Activated naive CD8-positive, alpha-beta T cell treated with anti-CD3 and anti-CD28 coated beads for 36 hours (primary cell): ENCODE measurements at regions not wholly inside any gene's neighbourhood (a gene's known extent, or its start where the extent isn't known, plus 50 kb on each side); places are given as distances from the start of the nearest gene placed in this dataset.

Experiments
- DNase-seq: peaks from one replicate; pipeline ENCODE4 v3.0.0; 2021
- H3K27ac Mint-ChIP-seq: one replicate; pipeline ENCODE4 v1.8.0; 2022; ENCODE audit warnings: mild to moderate bottlenecking, moderate library complexity, mixed read lengths
- H3K27me3 Mint-ChIP-seq: one replicate; pipeline ENCODE4 v1.8.0; 2022; ENCODE audit warnings: mild to moderate bottlenecking, mixed read lengths
- H3K36me3 Mint-ChIP-seq: one replicate; pipeline ENCODE4 v1.8.0; 2021; ENCODE audit warnings: mild to moderate bottlenecking, mixed read lengths
- H3K4me1 Mint-ChIP-seq: one replicate; pipeline ENCODE4 v1.8.0; 2021; ENCODE audit warnings: mixed read lengths
- H3K4me3 Mint-ChIP-seq: one replicate; pipeline ENCODE4 v1.8.0; 2022; ENCODE audit warnings: mild to moderate bottlenecking, moderate library complexity, mixed read lengths
- H3K9me3 Mint-ChIP-seq: one replicate; pipeline ENCODE4 v1.8.0; 2022; ENCODE audit warnings: mixed read lengths

DNA sequence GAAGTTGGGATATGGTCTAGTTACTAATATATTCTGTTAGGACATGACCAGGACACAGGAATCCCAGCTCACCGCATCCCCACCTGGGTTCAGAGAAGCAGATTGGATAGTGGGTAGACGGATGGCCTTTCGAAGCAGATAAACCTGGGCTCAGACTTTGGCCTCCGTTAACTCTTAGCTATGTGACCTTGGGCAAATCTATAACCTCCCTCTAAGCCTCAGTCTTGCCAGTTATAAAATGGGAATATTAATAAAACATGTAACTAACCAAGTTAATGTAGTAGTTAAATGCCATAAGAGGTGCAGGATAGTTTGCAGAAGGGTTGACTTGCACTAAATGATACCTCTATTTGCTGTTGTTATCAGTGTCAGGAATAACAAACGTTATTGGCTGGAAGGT lies 127.6 kb upstream of the JCAD start:
- H3K4me3 Mint-ChIP-seq: no peak overlapping the region

DNA sequence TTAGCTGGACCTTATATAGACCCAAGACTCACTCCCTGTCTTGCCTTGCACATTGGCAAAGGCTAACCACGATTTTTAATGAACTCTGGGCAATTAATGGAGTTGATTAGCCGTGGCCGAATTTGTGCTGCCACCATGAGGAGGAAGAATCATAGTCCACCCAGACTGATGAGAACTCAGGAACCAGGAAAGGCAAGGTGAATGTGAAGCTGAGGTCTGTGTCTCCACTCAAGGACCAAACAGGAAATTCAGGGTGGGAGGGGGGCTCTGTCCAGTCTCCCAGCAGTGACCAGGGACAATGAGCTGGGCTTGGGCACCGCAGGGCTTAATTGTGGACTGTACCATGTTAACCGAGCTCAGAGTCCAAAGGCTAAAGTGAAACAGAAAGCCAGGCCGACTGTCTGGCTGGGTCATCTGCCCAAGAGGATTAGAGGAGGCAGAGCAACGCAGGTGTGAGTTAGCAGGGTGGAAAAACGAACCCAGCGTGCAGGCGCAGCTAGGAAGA lies 127.0 kb upstream of the JCAD start:
- no peak overlapping the region for H3K4me3 Mint-ChIP-seq
- H3K36me3 Mint-ChIP-seq: no peaks in the 10 kb centered on the region
- H3K27me3 Mint-ChIP-seq: peaks cover 3% of the 10 kb centered on the region
- no peak overlapping the region for H3K27ac Mint-ChIP-seq
- no peak for DNase-seq
- H3K9me3 Mint-ChIP-seq: no peaks in the 10 kb centered on the region
- no peaks in the 10 kb centered on the region for H3K4me1 Mint-ChIP-seq

More for the DNA sequence above, 127.6 kb upstream of the JCAD start:
- no peaks in the 10 kb centered on the region for H3K9me3 Mint-ChIP-seq
- peaks cover 3% of the 10 kb centered on the region for H3K27me3 Mint-ChIP-seq
- no peaks in the 10 kb centered on the region for H3K4me1 Mint-ChIP-seq
- no peak overlapping the region for H3K27ac Mint-ChIP-seq
- DNase-seq: no peak
- H3K36me3 Mint-ChIP-seq: no peaks in the 10 kb centered on the region

DNA sequence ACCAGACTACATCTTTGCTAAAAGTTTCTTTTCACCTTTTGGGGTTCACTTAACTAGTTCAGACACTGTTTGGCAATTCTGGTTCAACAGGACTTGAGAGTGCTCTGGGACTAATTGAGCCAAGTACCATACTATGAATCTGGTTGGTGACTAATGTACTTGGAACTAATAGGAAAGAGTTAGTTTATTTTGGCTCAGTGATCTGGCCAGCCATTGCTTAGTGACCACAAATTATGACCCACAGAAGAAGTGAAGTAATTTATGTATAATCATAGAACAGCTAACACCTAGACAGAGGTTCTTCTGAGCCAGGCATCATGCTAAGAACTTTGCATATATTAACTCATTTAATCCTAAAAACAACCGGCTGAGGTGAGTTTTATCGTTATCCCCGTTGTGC lies 126.5 kb upstream of the JCAD start:
- H3K36me3 Mint-ChIP-seq: no peaks in the 10 kb centered on the region
- H3K9me3 Mint-ChIP-seq: no peaks in the 10 kb centered on the region
- H3K4me3 Mint-ChIP-seq: no peak overlapping the region

DNA sequence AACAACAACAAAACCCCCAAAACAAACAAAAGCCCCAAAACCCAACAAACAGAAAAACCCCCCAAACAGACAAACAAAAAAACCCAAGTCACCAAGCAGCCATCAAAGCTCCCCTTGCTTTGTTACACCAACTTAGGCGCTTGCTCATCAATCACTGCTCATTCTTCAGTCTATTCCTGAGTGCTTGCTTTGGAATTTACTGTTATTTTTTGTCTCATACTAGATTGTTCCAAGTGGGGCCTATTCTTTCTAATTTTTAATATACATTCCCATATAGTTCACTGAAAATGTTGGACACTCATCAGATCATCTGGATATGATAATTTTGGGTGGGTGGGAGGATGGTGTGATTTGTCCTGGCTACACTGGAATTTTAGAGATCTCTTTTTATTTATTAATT lies 126.0 kb upstream of the JCAD start:
- H3K27ac Mint-ChIP-seq: no peak overlapping the region

More for the DNA sequence above, 126.5 kb upstream of the JCAD start:
- no peak overlapping the region for H3K27ac Mint-ChIP-seq
- H3K4me1 Mint-ChIP-seq: no peaks in the 10 kb centered on the region
- H3K27me3 Mint-ChIP-seq: peaks cover 3% of the 10 kb centered on the region
- no peak for DNase-seq

DNA sequence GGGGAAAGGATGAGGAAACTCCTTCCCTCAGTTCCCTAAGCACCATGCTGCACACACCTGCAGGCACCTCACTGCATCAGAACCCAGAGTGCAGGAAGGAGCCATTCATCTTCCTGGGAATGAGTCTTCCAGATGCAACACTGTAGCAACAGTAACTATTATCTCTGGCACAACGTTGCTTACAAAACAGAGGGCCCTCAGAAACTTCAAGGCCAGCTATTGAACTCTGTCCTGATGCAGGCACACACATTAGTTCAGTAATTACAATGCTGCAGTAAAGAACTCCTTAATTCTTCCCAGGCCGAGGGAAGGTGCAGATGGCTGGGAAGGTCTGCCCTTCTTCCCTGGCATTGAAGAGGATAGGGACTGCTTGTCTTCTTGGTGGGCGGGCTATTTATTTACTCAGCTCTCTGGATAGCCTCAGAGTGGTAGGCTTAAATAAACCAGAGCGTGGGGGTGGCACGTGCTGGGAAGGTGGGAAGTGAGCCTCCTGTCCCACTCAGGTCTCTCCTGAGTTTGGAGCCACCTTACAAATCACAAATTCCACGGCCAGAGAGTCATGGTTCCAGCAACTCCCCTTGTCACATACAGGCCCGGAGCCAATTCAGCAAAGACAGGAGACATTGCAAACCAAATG lies 125.1 kb upstream of the JCAD start:
- H3K9me3 Mint-ChIP-seq: no peaks in the 10 kb centered on the region
- no peak overlapping the region for H3K4me3 Mint-ChIP-seq
- peaks cover 3% of the 10 kb centered on the region for H3K27me3 Mint-ChIP-seq
- DNase-seq: no peak
- no peak overlapping the region for H3K27ac Mint-ChIP-seq
- H3K4me1 Mint-ChIP-seq: no peaks in the 10 kb centered on the region
- no peaks in the 10 kb centered on the region for H3K36me3 Mint-ChIP-seq

More for the DNA sequence above, 126.0 kb upstream of the JCAD start:
- H3K9me3 Mint-ChIP-seq: no peaks in the 10 kb centered on the region
- peaks cover 3% of the 10 kb centered on the region for H3K27me3 Mint-ChIP-seq
- H3K4me3 Mint-ChIP-seq: no peak overlapping the region
- no peaks in the 10 kb centered on the region for H3K36me3 Mint-ChIP-seq
- H3K4me1 Mint-ChIP-seq: no peaks in the 10 kb centered on the region
- DNase-seq: no peak

DNA sequence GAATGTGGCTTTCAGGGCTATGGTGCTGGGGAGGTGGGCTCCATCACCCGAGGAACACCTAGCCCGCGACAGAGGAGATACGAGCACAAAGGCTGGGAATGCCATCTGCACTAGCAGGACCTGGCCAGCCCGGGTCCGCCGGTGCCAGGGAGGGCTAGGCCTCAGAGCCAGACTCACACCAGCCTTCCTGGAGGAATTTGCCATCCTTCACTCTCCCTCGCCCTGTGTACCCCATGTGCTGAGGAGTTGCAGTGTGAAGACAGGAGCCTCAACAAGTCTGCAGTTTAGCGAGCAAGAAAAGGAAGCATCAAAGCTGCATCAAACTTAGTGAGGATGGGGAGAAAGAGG lies 123.6 kb upstream of the JCAD start:
- no peak for DNase-seq
- no peaks in the 10 kb centered on the region for H3K4me1 Mint-ChIP-seq
- no peaks in the 10 kb centered on the region for H3K9me3 Mint-ChIP-seq
- no peak overlapping the region for H3K27ac Mint-ChIP-seq
- peaks cover 3% of the 10 kb centered on the region for H3K27me3 Mint-ChIP-seq
- no peak overlapping the region for H3K4me3 Mint-ChIP-seq
- no peaks in the 10 kb centered on the region for H3K36me3 Mint-ChIP-seq

DNA sequence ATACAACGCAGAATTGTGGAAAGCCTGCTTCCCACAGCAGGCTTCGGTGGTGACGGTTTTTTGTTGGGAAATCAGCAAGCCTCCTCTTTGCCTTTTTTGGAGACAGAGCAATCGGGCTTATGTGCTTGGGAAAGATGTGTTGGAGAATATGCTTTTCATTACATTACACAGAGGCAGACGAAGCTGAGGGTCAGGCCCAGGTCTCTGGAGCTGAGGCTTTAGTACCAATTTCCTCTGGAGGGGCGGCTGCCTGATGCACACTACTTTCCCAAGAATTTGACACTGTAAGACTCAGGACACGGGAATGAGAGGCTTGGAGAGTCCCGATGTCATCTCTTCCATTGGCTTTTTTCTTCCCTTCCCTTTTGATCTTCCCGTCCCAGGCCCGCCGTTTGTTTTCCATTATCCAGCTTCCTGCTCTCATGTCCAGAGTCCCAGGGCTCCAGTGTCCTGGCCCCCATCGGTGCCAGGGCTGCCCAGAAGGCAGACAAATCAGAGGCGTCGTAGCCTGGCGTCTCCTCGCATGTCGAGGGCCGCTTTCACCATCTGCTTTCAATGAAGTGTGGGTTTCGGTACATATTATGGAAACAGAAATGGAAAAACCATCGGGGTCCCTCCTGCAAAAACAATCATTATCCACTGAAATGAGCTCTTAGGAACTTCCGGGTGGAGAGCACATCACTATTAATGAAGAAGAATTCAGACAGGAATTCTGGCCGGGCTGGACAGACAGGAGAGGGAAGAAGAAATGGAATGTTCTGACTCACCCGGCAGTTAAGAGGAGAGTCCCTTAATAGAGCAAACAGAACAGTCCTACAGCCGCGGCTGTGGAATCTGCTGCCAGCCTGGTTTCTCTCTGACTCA lies 123.0 kb upstream of the JCAD start:
- no peaks in the 10 kb centered on the region for H3K4me1 Mint-ChIP-seq
- DNase-seq: no peak
- no peaks in the 10 kb centered on the region for H3K36me3 Mint-ChIP-seq

DNA sequence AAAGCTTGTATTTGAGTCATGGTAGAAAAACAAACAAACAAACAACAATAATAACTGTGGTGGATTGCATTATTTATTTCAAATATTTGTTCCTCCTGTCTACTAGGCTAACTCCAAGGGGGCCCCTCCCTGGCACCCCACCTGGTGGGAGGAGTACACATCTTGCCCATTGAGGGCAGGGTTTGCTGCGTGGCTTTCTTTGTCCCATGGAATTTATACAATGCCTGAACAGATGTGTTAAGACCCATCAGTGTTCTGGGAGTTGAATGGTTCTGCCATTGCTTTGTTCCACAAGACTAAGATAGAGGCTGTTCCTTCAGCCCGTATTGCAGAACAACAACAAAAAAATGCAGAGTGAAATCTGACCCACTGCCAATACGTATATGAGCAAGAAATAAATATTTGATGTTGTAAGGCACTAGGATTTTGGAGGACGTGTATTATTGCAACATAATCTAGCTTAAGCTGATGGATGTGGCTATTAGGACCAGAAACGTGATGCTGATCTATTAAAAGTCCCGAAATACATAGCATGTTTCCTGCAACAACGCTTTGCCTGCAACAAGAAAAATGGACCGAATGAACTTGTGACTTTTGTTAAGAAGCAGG lies 119.1 kb upstream of the JCAD start:
- no peaks in the 10 kb centered on the region for H3K4me1 Mint-ChIP-seq
- no peak for DNase-seq
- no peak overlapping the region for H3K27ac Mint-ChIP-seq
- peaks cover 7% of the 10 kb centered on the region for H3K27me3 Mint-ChIP-seq
- no peak overlapping the region for H3K4me3 Mint-ChIP-seq
- no peaks in the 10 kb centered on the region for H3K36me3 Mint-ChIP-seq
- no peaks in the 10 kb centered on the region for H3K9me3 Mint-ChIP-seq

More for the DNA sequence above, 123.0 kb upstream of the JCAD start:
- Mint-ChIP-seq H3K9me3 (no peaks in the 10 kb centered on the region), H3K27me3 (peaks cover 2% of the 10 kb centered on the region), H3K4me3 (no peak overlapping the region), H3K27ac (no peak overlapping the region)

DNA sequence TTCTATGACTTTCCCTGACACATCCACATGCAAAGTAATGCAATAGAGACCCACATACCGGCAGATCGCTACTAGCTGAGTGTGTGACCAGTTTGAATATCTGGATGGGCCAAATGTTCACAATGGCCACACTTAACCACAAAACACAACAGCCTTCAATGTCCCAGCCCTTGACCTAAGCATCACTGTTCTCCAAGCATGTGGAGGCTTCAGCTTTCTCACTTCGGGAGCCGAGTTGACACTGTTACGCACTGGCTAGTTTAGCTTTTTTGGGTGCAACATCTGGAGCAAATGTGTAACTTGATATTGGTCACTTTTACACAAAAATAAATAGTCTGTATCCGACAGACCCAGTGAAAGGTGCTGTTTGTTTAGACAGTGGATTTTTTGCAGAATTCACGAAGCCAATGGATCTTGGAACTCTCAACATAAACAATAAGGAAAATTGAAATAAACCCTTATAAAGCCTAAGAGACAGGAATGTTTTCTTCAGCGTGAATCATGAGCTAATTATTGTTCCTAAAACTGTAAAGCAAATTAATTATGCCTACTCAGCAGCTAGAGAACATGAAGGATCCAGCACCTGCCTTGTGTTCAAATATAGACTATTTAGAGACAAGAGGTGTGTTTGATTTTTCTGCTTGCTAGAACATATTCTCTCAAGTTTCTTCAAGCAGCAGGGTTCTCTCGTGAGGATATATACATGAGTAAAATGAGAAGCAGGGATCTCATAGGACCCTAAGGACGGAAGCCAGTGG lies 117.6 kb upstream of the JCAD start:
- H3K27ac Mint-ChIP-seq: no peak overlapping the region
- peaks cover 12% of the 10 kb centered on the region for H3K27me3 Mint-ChIP-seq
- H3K4me1 Mint-ChIP-seq: no peaks in the 10 kb centered on the region
- H3K9me3 Mint-ChIP-seq: no peaks in the 10 kb centered on the region
- H3K4me3 Mint-ChIP-seq: no peak overlapping the region
- no peak for DNase-seq
- no peaks in the 10 kb centered on the region for H3K36me3 Mint-ChIP-seq

DNA sequence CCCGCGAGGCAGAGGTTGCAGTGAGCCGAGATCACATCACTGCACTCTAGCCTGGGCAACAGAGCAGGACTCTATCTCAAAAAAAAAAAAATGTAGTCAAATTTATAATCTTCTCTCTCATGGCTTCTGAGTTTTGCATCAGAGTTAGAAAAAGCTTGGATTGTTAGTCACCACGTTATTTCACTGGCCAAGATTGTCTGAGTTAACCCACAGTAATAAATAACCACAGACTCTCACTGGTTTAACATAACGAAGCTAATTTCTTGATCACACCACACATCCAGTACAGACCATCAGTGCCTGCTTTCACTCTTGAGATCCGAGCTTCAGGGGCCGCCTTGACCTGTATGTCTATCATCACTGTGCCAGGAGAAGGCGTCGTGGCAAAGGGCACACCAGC lies 116.8 kb upstream of the JCAD start:
- no peaks in the 10 kb centered on the region for H3K9me3 Mint-ChIP-seq
- peaks cover 12% of the 10 kb centered on the region for H3K27me3 Mint-ChIP-seq
- no peaks in the 10 kb centered on the region for H3K4me1 Mint-ChIP-seq
- DNase-seq: no peak
- no peak overlapping the region for H3K4me3 Mint-ChIP-seq
- H3K27ac Mint-ChIP-seq: no peak overlapping the region
- H3K36me3 Mint-ChIP-seq: no peaks in the 10 kb centered on the region

DNA sequence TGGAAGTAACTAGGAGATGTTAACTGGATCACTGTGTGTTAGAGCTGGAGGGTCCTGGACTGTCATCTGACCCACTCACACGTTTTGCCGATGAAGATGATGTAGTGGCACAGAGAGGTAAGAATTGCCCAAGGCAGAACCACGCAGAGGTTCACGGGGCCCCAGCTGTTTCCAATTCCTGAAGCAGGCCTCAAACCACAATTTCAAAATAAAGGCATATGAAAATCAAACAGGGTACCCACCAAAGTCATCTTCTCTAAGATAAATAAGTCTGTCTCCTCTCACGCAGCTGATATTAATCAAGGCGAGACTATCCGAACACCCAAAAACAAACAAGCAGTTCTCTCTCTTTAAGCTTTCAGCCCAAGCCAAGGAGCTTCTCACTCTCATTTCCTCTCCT lies 113.3 kb upstream of the JCAD start:
- DNase-seq: no peak
- Mint-ChIP-seq H3K27ac (no peak overlapping the region), H3K4me3 (no peak overlapping the region), H3K36me3 (no peaks in the 10 kb centered on the region), H3K27me3 (peaks cover 21% of the 10 kb centered on the region), H3K9me3 (no peaks in the 10 kb centered on the region), H3K4me1 (no peaks in the 10 kb centered on the region)

DNA sequence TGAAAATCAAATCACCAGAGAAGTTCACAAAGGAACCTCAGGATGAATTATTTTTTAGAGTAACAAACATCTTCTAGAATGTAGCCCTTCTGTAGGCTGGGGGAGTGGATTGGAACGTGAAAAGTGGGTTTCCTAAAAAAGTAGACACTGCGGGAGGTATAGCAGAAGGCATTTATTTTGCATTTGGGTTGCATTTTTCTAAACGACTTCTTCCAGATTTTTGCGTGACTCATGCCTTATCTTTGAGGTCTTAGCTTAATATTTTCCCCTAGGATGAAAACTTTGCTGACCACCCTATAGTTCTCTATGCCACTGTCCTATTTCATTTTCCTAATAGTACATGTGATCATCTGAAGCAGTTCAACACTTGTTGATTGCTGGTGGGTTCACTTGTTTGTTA lies 112.7 kb upstream of the JCAD start:
- no peak overlapping the region for H3K27ac Mint-ChIP-seq
- no peaks in the 10 kb centered on the region for H3K9me3 Mint-ChIP-seq
- H3K27me3 Mint-ChIP-seq: peaks cover 22% of the 10 kb centered on the region
- H3K36me3 Mint-ChIP-seq: no peaks in the 10 kb centered on the region
- no peak overlapping the region for H3K4me3 Mint-ChIP-seq
- DNase-seq: no peak
- H3K4me1 Mint-ChIP-seq: no peaks in the 10 kb centered on the region

DNA sequence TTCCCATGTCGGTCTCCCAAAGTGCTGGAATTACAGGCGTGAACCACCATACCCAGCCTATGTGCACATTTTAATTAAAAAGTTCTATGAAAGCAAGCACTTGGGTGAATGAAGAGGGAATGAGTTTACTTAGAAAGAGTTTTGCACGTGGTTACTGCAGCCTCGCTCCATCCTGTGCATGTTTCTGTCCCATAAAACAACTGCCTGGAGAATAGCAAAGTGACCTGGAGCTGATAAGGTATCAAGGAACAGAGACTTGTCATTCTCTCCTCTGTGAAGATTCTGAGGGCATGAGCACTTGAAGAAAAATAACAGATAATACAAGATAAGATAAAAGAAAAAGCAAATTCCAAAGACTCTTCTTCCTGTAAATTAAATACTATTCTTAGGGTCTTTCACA lies 112.2 kb upstream of the JCAD start:
- Mint-ChIP-seq H3K4me1 (no peaks in the 10 kb centered on the region), H3K27ac (no peak overlapping the region), H3K4me3 (no peak overlapping the region), H3K36me3 (no peaks in the 10 kb centered on the region), H3K27me3 (peaks cover 24% of the 10 kb centered on the region), H3K9me3 (no peaks in the 10 kb centered on the region)
- no peak for DNase-seq

DNA sequence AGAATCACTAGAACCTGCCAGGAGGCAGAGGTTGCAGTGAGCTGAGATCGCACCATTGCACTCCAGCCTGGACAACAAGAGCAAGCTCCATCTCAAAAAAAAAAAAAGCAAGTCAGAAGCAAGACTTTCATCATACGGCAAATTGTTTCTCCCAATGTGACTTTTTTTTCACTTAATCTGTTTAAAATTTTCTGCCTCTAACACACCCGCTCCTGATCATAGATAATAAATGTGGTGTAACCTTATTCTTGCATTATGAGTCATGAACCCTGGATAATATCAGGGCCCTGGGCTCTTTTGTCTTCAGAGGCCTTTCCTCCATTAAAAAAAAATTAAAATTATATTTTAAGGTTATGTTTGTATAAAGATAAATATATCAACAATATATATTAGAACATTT lies 111.4 kb upstream of the JCAD start:
- peaks cover 26% of the 10 kb centered on the region for H3K27me3 Mint-ChIP-seq
- no peak overlapping the region for H3K4me3 Mint-ChIP-seq
- H3K27ac Mint-ChIP-seq: no peak overlapping the region
- H3K4me1 Mint-ChIP-seq: no peaks in the 10 kb centered on the region
- no peaks in the 10 kb centered on the region for H3K36me3 Mint-ChIP-seq
- H3K9me3 Mint-ChIP-seq: no peaks in the 10 kb centered on the region
- DNase-seq: no peak

DNA sequence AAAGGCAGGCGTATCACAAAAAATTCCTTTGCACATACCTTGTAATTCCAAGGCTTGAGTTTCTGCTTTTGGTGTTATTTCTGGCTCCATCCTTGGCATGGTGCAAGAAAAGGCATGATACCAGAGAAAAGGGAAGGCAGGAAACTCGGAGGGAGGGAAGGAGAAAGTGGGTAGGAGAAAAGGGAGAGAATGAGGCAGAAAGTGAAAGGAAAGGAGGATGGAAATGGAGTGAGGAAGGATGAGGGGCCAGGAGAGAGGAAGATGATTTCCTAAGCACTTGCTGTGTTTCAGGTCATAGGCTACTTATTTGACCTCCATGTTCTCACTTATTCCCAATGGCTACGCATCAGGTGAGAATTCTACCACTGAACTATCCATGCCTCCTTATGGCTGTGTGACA lies 110.8 kb upstream of the JCAD start:
- Mint-ChIP-seq H3K27me3 (peaks cover 32% of the 10 kb centered on the region), H3K9me3 (no peaks in the 10 kb centered on the region), H3K27ac (no peak overlapping the region), H3K4me3 (no peak overlapping the region), H3K36me3 (no peaks in the 10 kb centered on the region), H3K4me1 (no peaks in the 10 kb centered on the region)
- no peak for DNase-seq
